Peyer's patch (tissue), 4 donors: ENCODE measurements at regions not wholly inside any gene's neighbourhood (a gene's known extent, or its start where the extent isn't known, plus 50 kb on each side); places are given as distances from the start of the nearest gene placed in this dataset.

ENCODE experiments used
- CTCF ChIP-seq, 6 experiments: fragments of 450-650 bp in 4 of 6; fragments of 200-600 bp in 2 of 6; sonication (generic) in 1 of 6; IDR thresholded peaks; one replicate each; pipeline ENCODE4 v1.5.1; 2017 to 2019; ENCODE audit warnings: antibody characterized with exemption in 6 of 6, mild to moderate bottlenecking in 3 of 6, moderate library complexity in 1 of 6
- POLR2A ChIP-seq, 2 donors: fragments of 450-650 bp; IDR thresholded peaks; one replicate each; pipeline ENCODE4 v1.5.1; 2017; ENCODE audit warnings: antibody characterized with exemption in 2 of 2, mild to moderate bottlenecking in 2 of 2, moderate library complexity in 2 of 2

- TF ChIP-seq CTCF (IDR thresholded peaks at IDR 0.05): no peak
- TF ChIP-seq POLR2A (IDR thresholded peaks at IDR 0.05): no peak
These were observed 142.3 kb downstream of the RCHY1 start for GRCh38 chr4:75371915-75372314.
